LNCaP clone FGC (cell line): ENCODE measurements at regions not wholly inside any gene's neighbourhood (a gene's known extent, or its start where the extent isn't known, plus 50 kb on each side); places are given as distances from the start of the nearest gene placed in this dataset.

Experiments used
- DNase-seq: peaks from one replicate; pipeline ENCODE4 v3.0.0-alpha.2; 2011; ENCODE audit warnings: low read depth
- H3K4me3 ChIP-seq: 2 replicates; pipeline ENCODE4 v1.5.1; 2011; ENCODE audit warnings: mild to moderate bottlenecking, low read depth, low read length, control low read depth
- CTCF ChIP-seq: IDR thresholded peaks from 2 replicates; pipeline ENCODE4 v1.5.1; 2012; ENCODE audit warnings: mild to moderate bottlenecking; ENCODE audit not compliant: control insufficient read depth, insufficient read depth; ENCODE audit errors: extremely low read depth

DNA sequence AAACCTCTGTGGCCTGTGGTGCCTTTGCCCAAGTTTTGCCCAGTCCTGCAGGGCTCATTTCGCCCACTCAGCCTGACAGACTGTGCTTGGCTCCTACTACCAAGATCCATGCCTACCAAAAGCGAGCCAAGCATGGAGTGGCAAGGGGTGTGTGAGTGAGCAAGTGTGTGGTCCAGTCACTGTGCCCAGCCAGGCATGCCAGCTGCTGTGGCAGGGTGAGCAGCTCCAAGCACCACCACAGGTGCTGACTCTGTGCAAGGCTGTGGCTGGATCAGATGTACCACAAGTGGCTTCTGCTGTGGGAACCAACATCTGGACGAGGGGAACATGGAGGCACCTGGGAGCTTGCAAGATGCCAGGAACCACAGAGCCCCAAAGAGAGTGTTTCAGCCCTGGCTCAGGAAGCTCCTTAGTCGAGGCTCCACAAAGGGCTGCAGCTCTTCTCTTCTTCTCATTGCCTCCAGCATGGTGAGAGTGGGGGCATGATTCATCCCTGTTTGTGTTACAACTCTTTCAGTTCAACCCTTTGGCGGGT is 1564.2 kb upstream of the MIR17HG start:
- DNase-seq, result no peak
- no peak for TF ChIP-seq CTCF
- H3K4me3 ChIP-seq, result no peak overlapping the region

GRCh38 chr13:89784161-89784809 is 1563.2 kb upstream of the MIR17HG start:
- TF ChIP-seq CTCF, result no peak
- no peak overlapping the region for H3K4me3 ChIP-seq
- no peak for DNase-seq

GRCh38 chr13:89786531-89786930 is 1561.0 kb upstream of the MIR17HG start:
- TF ChIP-seq CTCF, result no peak
- H3K4me3 ChIP-seq, result no peak overlapping the region
- DNase-seq, result no peak

GRCh38 chr13:89790696-89791095 is 1556.8 kb upstream of the MIR17HG start:
- TF ChIP-seq CTCF, result no peak
- H3K4me3 ChIP-seq, result no peak overlapping the region
- no peak for DNase-seq

DNA sequence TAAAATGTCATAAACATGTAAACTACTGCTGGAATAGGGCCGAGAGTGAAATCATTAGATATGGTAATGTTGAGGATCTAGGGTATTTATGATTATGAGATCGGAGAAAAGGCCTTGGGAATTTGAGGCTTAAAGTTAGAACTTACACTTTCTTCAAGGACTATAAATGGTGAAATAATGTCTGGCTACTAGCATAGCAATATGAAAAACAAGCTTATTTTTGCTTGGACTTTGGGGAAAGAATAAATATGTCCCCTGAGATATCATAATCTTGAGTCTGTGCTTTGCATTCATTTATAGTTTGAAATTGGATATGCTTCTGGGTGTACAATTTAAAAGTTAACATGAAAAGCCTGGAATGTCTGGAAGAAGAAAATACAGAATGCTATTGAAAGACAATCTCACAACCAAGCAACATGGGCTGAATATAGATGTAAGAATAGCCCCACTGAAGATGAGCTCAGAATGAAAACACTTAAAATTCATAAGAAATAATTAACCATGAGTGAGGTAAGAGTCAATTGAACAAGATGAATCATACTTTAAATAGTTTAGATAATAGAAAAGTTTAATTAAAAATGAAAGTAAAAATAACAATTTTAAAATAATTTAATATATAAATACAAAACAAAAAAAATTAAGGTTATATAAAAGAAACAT is 1555.4 kb upstream of the MIR17HG start:
- TF ChIP-seq CTCF, result no peak
- H3K4me3 ChIP-seq, result no peak overlapping the region
- no peak for DNase-seq

- DNase-seq, result no peak
- no peak for TF ChIP-seq CTCF
- no peak overlapping the region for H3K4me3 ChIP-seq
These were observed 1551.3 kb upstream of the MIR17HG start for GRCh38 chr13:89796196-89796595.
